CD14-positive monocyte (primary cell): ENCODE measurements at regions not wholly inside any gene's neighbourhood (a gene's known extent, or its start where the extent isn't known, plus 50 kb on each side); places are given as distances from the start of the nearest gene placed in this dataset.

Source experiments
- DNase-seq, 3 donors: peaks; one replicate each; pipeline ENCODE4 v3.0.0-alpha.2; 2011 to 2022
- H2AFZ ChIP-seq: 2 replicates; pipeline ENCODE4 v1.6.0; 2012; ENCODE audit warnings: mild to moderate bottlenecking, low read depth, low read length, inconsistent platforms; ENCODE audit not compliant: insufficient read depth, poor library complexity, severe bottlenecking
- H3K27ac ChIP-seq, 2 donors: 1 replicate in 1 of 2; 2 replicates in 1 of 2; pipeline ENCODE4 v1.5.1; 2012 to 2013; ENCODE audit warnings: low read length in 2 of 2, control low read depth in 1 of 2, inconsistent platforms in 1 of 2, low read depth in 1 of 2, mild to moderate bottlenecking in 1 of 2
- H3K27me3 ChIP-seq, 2 donors: one replicate each; pipeline versions ENCODE4 v1.6.0 to v1.6.1; 2011 to 2013; ENCODE audit warnings: low read length in 2 of 2; ENCODE audit not compliant: control insufficient read depth in 2 of 2, insufficient read depth in 2 of 2
- H3K36me3 ChIP-seq, 2 donors: replicated peaks in 1 of 2; 1 replicate in 1 of 2; 2 replicates in 1 of 2; pipeline versions ENCODE4 v1.5.1 to v1.6.1; 2012 to 2013; ENCODE audit warnings: low read length in 2 of 2, control low read depth in 1 of 2, inconsistent platforms in 1 of 2, mild to moderate bottlenecking in 1 of 2; ENCODE audit not compliant: insufficient read depth in 2 of 2, control insufficient read depth in 1 of 2
- H3K4me1 ChIP-seq, 2 donors: 1 replicate in 1 of 2; 2 replicates in 1 of 2; pipeline versions ENCODE4 v1.5.1 to v1.6.1; 2012 to 2013; ENCODE audit warnings: low read length in 2 of 2, control low read depth in 1 of 2, inconsistent platforms in 1 of 2, mild to moderate bottlenecking in 1 of 2, moderate library complexity in 1 of 2; ENCODE audit not compliant: insufficient read depth in 2 of 2, control insufficient read depth in 1 of 2
- H3K4me2 ChIP-seq: replicated peaks from 2 replicates; pipeline ENCODE3; 2012; ENCODE audit warnings: low read length, moderate library complexity, mild to moderate bottlenecking; ENCODE audit not compliant: poor library complexity, severe bottlenecking; ENCODE audit errors: extremely low read depth
- H3K4me3 ChIP-seq, 3 experiments: fragments of 200-600 bp in 1 of 3; sonication (generic) in 1 of 3; replicated peaks in 1 of 3; 1 replicate in 2 of 3; 2 replicates in 1 of 3; pipeline ENCODE4 v1.5.1; 2011 to 2013; ENCODE audit warnings: low read length in 3 of 3, mild to moderate bottlenecking in 3 of 3, control low read depth in 2 of 3, low read depth in 2 of 3, inconsistent platforms in 1 of 3, moderate library complexity in 1 of 3
- H3K79me2 ChIP-seq: 2 replicates; pipeline ENCODE4 v1.6.0; 2012; ENCODE audit warnings: mild to moderate bottlenecking, control low read depth, inconsistent platforms, low read length, moderate library complexity; ENCODE audit not compliant: insufficient read depth
- H3K9ac ChIP-seq: 2 replicates; pipeline ENCODE4 v1.6.0; 2017; ENCODE audit warnings: low read length, mild to moderate bottlenecking; ENCODE audit not compliant: insufficient read depth, poor library complexity, severe bottlenecking
- H3K9me3 ChIP-seq, 2 donors: replicated peaks in 1 of 2; 1 replicate in 1 of 2; 2 replicates in 1 of 2; pipeline versions ENCODE4 v1.5.1 to v1.6.1; 2012 to 2013; ENCODE audit warnings: low read length in 2 of 2, control low read depth in 1 of 2; ENCODE audit not compliant: control insufficient read depth in 1 of 2, insufficient read depth in 1 of 2
- H4K20me1 ChIP-seq: 2 replicates; pipeline ENCODE4 v1.6.0; 2012; ENCODE audit warnings: mild to moderate bottlenecking, low read length, control low read depth, moderate library complexity; ENCODE audit not compliant: insufficient read depth
- H3K27ac Mint-ChIP-seq, 7 donors: one replicate each; pipeline ENCODE4 v1.8.0; 2020; ENCODE audit warnings: mild to moderate bottlenecking in 7 of 7, mixed read lengths in 7 of 7, moderate library complexity in 6 of 7, inconsistent platforms in 2 of 7
- H3K27me3 Mint-ChIP-seq, 3 donors: one replicate each; pipeline ENCODE4 v1.8.0; 2021 to 2022; ENCODE audit warnings: low read depth in 3 of 3, mild to moderate bottlenecking in 3 of 3, mixed read lengths in 3 of 3, moderate library complexity in 3 of 3, inconsistent platforms in 1 of 3
- H3K36me3 Mint-ChIP-seq, 2 donors: one replicate each; pipeline ENCODE4 v1.8.0; 2020; ENCODE audit warnings: mixed read lengths in 2 of 2, inconsistent platforms in 1 of 2, mild to moderate bottlenecking in 1 of 2
- H3K4me1 Mint-ChIP-seq: one replicate; pipeline ENCODE4 v1.8.0; 2020; ENCODE audit warnings: mild to moderate bottlenecking, mixed read lengths
- H3K4me3 Mint-ChIP-seq, 2 donors: one replicate each; pipeline ENCODE4 v1.8.0; 2020; ENCODE audit warnings: mild to moderate bottlenecking in 2 of 2, mixed read lengths in 2 of 2, moderate library complexity in 1 of 2
- H3K9me3 Mint-ChIP-seq, 7 donors: one replicate each; pipeline ENCODE4 v1.8.0; 2020 to 2022; ENCODE audit warnings: mixed read lengths in 7 of 7, mild to moderate bottlenecking in 6 of 7, moderate library complexity in 6 of 7, inconsistent platforms in 2 of 7
- WGBS: methylation state at CpG from one replicate; pipeline ENCODE4 v1.1.5; 2013; ENCODE audit warnings: missing lambda C conversion rate; ENCODE audit not compliant: insufficient coverage; 5-methylcytosine and 5-hydroxymethylcytosine counted together
- intact Hi-C, 2 donors: fragments of 100-400 bp; cut with micrococcal nuclease; formaldehyde crosslinking; loops; one replicate each; pipeline versions ENCODE4 v1.15.0 to v1.15.1; 2023
- TF ChIP-seq, protein P1 (sequence below): fragments of 200-600 bp; IDR thresholded peaks from one replicate; pipeline ENCODE4 v1.8.0; 2022; ENCODE audit warnings: antibody characterized with exemption, mild to moderate bottlenecking

DNA sequence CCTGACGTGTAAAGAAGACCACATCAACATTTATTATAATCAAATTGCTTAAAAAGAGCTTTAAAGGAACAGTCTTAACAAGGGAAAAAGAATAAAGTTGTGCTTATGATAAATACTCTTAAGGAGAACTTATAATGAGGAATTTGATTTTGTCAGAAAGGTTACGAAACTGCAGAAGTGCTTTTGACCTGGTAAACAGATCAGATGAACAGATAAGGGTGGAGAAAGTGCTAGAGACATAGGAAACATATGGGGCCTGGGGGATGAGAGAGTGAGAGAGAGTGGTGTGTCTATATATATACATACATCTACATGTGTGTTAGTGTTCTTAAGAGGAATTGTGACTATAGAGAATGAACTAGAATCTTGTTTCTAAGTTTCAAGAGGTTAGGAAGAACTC, 186.2 kb upstream of the GJE1 start:
- 14% methylated on average over 1 of the region's 2 CpGs for WGBS
- Mint-ChIP-seq H3K27me3 (no peaks in the 10 kb centered on the region), H3K4me1 (no peaks in the 10 kb centered on the region), H3K9me3 (peaks cover 3 to 16% (median 8%) of the 10 kb centered on the region in 7 donors), H3K4me3 (no peak overlapping the region), H3K27ac (no peak overlapping the region), H3K36me3 (no peaks in the 10 kb centered on the region)
- Histone ChIP-seq H3K4me2 (no peak overlapping the region), H4K20me1 (no peaks in the 10 kb centered on the region), H3K79me2 (no peaks in the 10 kb centered on the region), H3K4me1 (no peaks in the 10 kb centered on the region), H3K36me3 (no peaks in the 10 kb centered on the region), H3K27ac (no peak overlapping the region), H3K27me3 (no peaks in the 10 kb centered on the region), H2AFZ (no peak overlapping the region), H3K9ac (no peak overlapping the region), H3K9me3 (peaks cover 0 to 3% of the 10 kb centered on the region in 2 donors), H3K4me3 (no peak overlapping the region)
- intact Hi-C loops: no loop called here
- TF ChIP-seq, protein P1, sequence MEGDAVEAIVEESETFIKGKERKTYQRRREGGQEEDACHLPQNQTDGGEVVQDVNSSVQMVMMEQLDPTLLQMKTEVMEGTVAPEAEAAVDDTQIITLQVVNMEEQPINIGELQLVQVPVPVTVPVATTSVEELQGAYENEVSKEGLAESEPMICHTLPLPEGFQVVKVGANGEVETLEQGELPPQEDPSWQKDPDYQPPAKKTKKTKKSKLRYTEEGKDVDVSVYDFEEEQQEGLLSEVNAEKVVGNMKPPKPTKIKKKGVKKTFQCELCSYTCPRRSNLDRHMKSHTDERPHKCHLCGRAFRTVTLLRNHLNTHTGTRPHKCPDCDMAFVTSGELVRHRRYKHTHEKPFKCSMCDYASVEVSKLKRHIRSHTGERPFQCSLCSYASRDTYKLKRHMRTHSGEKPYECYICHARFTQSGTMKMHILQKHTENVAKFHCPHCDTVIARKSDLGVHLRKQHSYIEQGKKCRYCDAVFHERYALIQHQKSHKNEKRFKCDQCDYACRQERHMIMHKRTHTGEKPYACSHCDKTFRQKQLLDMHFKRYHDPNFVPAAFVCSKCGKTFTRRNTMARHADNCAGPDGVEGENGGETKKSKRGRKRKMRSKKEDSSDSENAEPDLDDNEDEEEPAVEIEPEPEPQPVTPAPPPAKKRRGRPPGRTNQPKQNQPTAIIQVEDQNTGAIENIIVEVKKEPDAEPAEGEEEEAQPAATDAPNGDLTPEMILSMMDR: no peak
- no peak for DNase-seq

DNA sequence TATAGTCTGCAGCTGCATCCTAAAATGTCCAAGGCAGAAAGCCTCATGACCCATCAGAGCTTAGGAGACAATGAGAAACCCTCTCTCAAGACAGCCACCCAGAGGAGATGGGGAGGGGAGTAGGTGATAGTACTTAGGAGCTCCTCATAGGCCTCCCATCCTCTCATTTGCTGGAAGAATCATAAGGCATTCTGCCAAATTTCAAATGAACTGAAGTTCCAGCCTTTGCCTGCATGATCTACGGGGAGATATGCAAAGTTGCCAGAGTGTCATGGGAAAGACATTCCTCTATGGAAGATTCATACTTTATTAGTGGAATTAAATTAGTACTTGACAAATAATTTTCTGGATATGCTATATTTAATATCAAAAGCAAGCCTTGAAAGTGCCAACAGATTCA, 194.1 kb upstream of the GJE1 start:
- H3K4me1 ChIP-seq: no peaks in the 10 kb centered on the region
- TF ChIP-seq, protein P1: no peak
- no CpG with 5 or more reads among the region's 1 CpG for WGBS

More for the DNA sequence above, 194.1 kb upstream of the GJE1 start:
- Histone ChIP-seq H3K36me3 (no peaks in the 10 kb centered on the region), H3K27me3 (no peaks in the 10 kb centered on the region), H3K79me2 (no peaks in the 10 kb centered on the region), H2AFZ (no peak overlapping the region), H3K4me2 (no peak overlapping the region), H3K4me3 (no peak overlapping the region), H3K27ac (no peak overlapping the region), H3K9ac (no peak overlapping the region), H4K20me1 (no peaks in the 10 kb centered on the region), H3K9me3 (peaks cover 9 to 16% of the 10 kb centered on the region in 2 donors)
- DNase-seq: no peak
- Mint-ChIP-seq H3K27me3 (peaks cover 0 to 2% (median 1%) of the 10 kb centered on the region in 3 donors), H3K9me3 (peaks cover 6 to 26% (median 14%) of the 10 kb centered on the region in 7 donors), H3K36me3 (no peaks in the 10 kb centered on the region), H3K4me1 (no peaks in the 10 kb centered on the region), H3K27ac (no peak overlapping the region), H3K4me3 (no peak overlapping the region)
- intact Hi-C loops: no loop called here
